ENCODE measurements at regions not wholly inside any gene's neighbourhood (a gene's known extent, or its start where the extent isn't known, plus 50 kb on each side); places are given as distances from the start of the nearest gene placed in this dataset.

GRCh38 chrX:138011468-138011867 is 445.5 kb downstream of the ZIC3 start:
- H3K27me3 ChIP-seq (ENCODE audit: insufficient read depth, low read depth), result no peaks in the 10 kb centered on the region
- TF ChIP-seq CTCF (conservative IDR thresholded peaks at IDR 0.05) (no peak), EZH2 (IDR thresholded peaks at IDR 0.05; ENCODE audit: low read depth) (no peak)
- no peak overlapping the region for H3K4me3 ChIP-seq
- ChIA-PET POLR2A (ENCODE audit: unreplicated experiment) (no interaction called here), CTCF (no interaction called here)
- intact Hi-C loops (cut with micrococcal nuclease; ENCODE audit: unreplicated experiment), result no loop called here
- no peaks in the 10 kb centered on the region for H3K36me3 ChIP-seq (ENCODE audit: low read depth)
- no peaks in the 10 kb centered on the region for H3K9me2 ChIP-seq (ENCODE audit: insufficient read depth)
- no peaks in the 10 kb centered on the region for H3K4me1 ChIP-seq (replicated peaks; ENCODE audit: insufficient read depth)
- no peak overlapping the region for H2AFZ ChIP-seq
- no peak overlapping the region for H3K27ac ChIP-seq
- no peaks in the 10 kb centered on the region for H3F3A ChIP-seq (ENCODE audit: insufficient read depth, low read depth)
- H3K9me3 ChIP-seq (ENCODE audit: insufficient read depth, low read depth), result no peaks in the 10 kb centered on the region
- no TSS peak for BruUV-seq (replicated peaks)
- H4K20me1 ChIP-seq (ENCODE audit: insufficient read depth), result no peaks in the 10 kb centered on the region
- H3K4me2 ChIP-seq, result no peak overlapping the region
- no peaks in the 10 kb centered on the region for H3K79me2 ChIP-seq (ENCODE audit: low read depth)
- DNase-seq, result no peak

GRCh38 chrX:138014577-138014976 is 448.6 kb downstream of the ZIC3 start:
- H3K27ac ChIP-seq, result no peak overlapping the region
- H2AFZ ChIP-seq, result no peak overlapping the region
- H3K4me1 ChIP-seq (replicated peaks; ENCODE audit: insufficient read depth), result no peaks in the 10 kb centered on the region
- no peak overlapping the region for H3K4me3 ChIP-seq
- no peaks in the 10 kb centered on the region for H3K27me3 ChIP-seq (ENCODE audit: insufficient read depth, low read depth)
- no peaks in the 10 kb centered on the region for H3K79me2 ChIP-seq (ENCODE audit: low read depth)
- POLR2A ChIA-PET (ENCODE audit: unreplicated experiment), result no interaction called here
- intact Hi-C loops (cut with micrococcal nuclease; ENCODE audit: unreplicated experiment), result no loop called here
- TF ChIP-seq CTCF (conservative IDR thresholded peaks at IDR 0.05) (no peak), EZH2 (IDR thresholded peaks at IDR 0.05; ENCODE audit: low read depth) (no peak)
- no peak overlapping the region for H3K4me2 ChIP-seq
- H3K36me3 ChIP-seq (ENCODE audit: low read depth), result no peaks in the 10 kb centered on the region
- no peaks in the 10 kb centered on the region for H3K9me2 ChIP-seq (ENCODE audit: insufficient read depth)
- H3K9me3 ChIP-seq (ENCODE audit: insufficient read depth, low read depth), result no peaks in the 10 kb centered on the region
- H4K20me1 ChIP-seq (ENCODE audit: insufficient read depth), result no peaks in the 10 kb centered on the region
- CTCF ChIA-PET, result no interaction called here
- BruUV-seq (replicated peaks), result no TSS peak
- DNase-seq, result no peak
- H3F3A ChIP-seq (ENCODE audit: insufficient read depth, low read depth), result no peaks in the 10 kb centered on the region

- no peaks in the 10 kb centered on the region for H3K27me3 ChIP-seq (ENCODE audit: insufficient read depth, low read depth)
- H3K27ac ChIP-seq, result no peak overlapping the region
- no peaks in the 10 kb centered on the region for H4K20me1 ChIP-seq (ENCODE audit: insufficient read depth)
- no peaks in the 10 kb centered on the region for H3K79me2 ChIP-seq (ENCODE audit: low read depth)
- no TSS peak for BruUV-seq (replicated peaks)
- intact Hi-C loops (cut with micrococcal nuclease; ENCODE audit: unreplicated experiment), result no loop called here
- POLR2A ChIA-PET (ENCODE audit: unreplicated experiment), result no interaction called here
- DNase-seq, result no peak
- CTCF ChIA-PET, result no interaction called here
- H3K9me3 ChIP-seq (ENCODE audit: insufficient read depth, low read depth), result no peaks in the 10 kb centered on the region
- no peaks in the 10 kb centered on the region for H3K36me3 ChIP-seq (ENCODE audit: low read depth)
- no peaks in the 10 kb centered on the region for H3F3A ChIP-seq (ENCODE audit: insufficient read depth, low read depth)
- no peak overlapping the region for H2AFZ ChIP-seq
- H3K4me1 ChIP-seq (replicated peaks; ENCODE audit: insufficient read depth), result no peaks in the 10 kb centered on the region
- H3K4me3 ChIP-seq, result no peak overlapping the region
- TF ChIP-seq EZH2 (IDR thresholded peaks at IDR 0.05; ENCODE audit: low read depth) (no peak), CTCF (conservative IDR thresholded peaks at IDR 0.05) (no peak)
- H3K4me2 ChIP-seq, result no peak overlapping the region
- no peaks in the 10 kb centered on the region for H3K9me2 ChIP-seq (ENCODE audit: insufficient read depth)
These were observed 452.3 kb downstream of the ZIC3 start for GRCh38 chrX:138018145-138018799.

Measured in PC-9 (cell line).